ENCODE measurements at regions not wholly inside any gene's neighbourhood (a gene's known extent, or its start where the extent isn't known, plus 50 kb on each side); places are given as distances from the start of the nearest gene placed in this dataset.

GRCh38 chrX:39518476-39519029, 579.2 kb downstream of the BCOR start:
- no peak for DNase-seq

GRCh38 chrX:39519030-39519488, 578.7 kb downstream of the BCOR start:
- no peak for DNase-seq

DNA sequence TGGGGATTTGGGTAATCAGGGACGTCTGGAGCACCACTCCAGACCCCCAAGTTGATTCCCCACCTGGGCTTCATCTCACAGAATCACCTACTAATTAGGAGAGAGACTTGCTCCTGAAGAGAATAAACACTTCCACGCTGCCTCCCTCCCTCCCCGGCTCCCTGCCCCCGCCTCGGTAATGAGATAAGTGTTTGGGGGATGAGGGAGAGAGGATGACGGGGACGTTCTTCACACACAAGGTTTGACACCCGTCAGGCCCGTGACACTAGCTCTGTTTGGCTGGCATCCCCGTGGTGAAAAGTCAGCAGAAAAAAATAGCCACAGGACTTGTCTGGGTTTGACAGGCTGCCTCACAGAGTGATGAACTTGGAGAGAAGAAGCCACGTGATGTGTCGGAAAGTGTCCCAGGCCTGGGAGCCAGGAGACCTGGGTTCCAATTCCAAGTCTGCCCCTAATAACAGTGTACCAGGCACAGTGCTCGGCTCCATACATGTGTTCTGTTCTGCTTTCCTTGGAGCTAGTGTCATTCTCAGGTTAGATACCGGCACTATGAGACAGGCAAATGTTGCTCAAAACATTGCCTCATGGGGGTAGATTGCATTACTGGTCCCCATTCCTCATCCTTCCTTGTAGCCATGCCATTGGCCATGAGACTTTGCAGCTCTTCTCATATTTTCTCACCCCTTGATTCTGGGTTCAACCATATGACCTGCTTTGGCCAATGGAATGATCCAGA, 578.0 kb downstream of the BCOR start:
- DNase-seq, result no peak

DNA sequence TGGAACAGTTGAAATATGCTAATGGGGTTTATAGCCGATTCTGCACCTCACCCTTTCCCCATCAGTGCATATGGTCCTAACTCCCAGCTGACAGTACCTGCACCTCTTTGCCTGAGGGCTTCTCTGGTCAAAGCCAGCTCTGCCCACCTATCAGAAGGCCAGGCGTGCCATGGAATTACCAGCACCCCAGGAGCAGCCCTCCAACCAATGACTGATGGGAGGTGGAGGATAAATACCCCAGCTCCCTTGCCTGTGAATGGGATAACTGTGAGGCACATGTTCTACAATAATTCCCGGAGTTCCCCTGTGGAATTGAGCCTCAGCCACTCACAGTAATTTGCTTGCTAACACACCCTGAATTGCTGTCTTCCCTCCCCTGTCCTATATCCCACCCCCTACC, 572.0 kb downstream of the BCOR start:
- no peak for DNase-seq

GRCh38 chrX:39527025-39527424, 570.7 kb downstream of the BCOR start:
- DNase-seq, result no peak

DNA sequence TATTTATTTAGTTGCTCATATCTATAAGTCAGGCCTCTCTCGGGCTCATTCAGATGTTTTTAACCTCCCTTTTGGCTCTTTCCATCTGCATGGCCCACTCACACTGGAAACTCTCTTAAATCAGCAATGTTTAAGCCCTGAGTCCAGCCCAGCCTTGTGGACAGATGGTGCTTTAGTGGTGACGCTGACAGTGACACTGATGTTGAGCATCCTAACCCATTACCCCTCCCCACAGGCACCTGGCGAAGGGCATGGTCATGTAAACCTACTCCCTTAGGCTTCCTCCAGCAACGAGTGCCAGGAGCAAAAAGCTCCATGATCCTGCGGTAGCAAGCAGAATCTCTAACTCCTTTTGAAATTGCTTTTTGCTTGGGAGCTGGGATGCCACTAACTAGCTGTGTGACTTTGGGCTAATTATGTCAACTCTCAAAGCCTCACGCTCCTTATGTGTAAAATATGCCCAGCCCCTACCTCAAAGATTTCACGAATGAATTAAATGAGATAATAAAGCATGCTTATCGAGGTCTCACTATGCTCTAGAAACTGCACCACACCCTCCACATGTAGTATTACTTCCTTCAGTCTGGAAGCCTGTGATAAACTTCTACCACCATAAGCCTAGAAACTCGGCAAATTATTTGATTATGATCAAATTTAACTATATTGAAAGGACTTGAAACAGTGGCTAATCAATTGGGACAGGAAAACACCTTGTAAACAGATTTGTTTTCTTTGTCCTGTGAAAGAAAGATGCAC, 569.4 kb downstream of the BCOR start:
- DNase-seq, result no peak

- DNase-seq, result no peak
Observed at GRCh38 chrX:39532761-39533160, 565.0 kb downstream of the BCOR start.

GRCh38 chrX:39534949-39535348, 562.8 kb downstream of the BCOR start:
- no peak for DNase-seq

DNA sequence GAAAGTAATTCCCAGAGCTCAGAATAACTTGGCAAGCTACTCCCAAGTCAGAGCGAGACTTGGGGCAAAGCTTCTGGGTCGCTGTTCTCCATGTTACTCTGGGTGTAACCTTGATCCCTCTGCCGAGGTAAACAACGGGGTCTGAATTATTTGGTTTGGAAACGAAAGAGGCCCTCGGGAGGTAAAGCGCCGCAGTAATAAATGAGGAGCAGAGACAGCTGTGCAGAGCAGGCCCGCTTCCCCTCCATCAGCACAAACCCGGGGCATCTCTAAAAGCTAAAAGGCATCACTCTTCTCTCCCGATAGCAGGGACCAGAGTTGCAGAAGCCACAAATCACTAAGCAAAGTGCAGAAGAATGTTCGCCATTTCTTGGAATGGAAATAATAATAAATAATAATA, 561.5 kb downstream of the BCOR start:
- no peak for DNase-seq

DNA sequence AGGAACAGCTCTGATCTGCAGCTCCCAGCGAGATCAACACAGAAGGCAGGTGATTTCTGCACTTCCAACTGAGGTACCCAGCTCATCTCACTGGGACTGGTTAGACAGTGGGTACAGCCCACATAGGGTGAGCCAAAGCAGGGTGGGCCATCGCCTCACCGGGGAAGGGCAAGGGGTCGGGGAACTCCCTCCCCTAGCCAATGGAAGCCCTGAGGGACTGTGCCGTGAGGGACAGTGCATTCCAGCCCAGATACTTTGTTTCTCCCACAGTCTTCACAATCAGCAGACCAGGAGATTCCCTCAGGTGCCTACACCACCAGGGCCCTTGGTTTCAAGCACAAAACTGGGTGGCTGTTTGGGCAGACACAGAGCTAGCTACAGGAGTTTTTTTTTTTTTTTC, 555.9 kb downstream of the BCOR start:
- no peak for DNase-seq

DNA sequence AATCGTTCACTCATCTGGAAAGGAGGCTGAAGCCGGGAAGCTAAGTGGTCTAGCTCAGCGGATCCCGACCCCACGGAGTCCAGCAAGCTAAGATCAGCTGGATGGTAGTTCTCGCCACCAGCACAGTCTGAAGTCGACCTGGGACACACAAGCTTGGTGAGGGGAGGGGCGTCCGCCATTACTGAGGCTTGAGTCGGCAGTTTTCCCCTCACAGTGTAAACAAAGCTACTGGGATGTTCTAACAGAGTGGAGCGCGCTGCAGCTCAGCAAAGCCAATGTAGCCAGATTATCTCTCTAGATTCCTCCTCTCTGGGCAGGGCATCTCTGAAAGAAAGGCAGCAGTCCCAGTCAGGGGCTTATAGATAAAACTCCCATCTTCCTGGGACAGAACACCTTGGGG, 555.4 kb downstream of the BCOR start:
- no peak for DNase-seq

DNA sequence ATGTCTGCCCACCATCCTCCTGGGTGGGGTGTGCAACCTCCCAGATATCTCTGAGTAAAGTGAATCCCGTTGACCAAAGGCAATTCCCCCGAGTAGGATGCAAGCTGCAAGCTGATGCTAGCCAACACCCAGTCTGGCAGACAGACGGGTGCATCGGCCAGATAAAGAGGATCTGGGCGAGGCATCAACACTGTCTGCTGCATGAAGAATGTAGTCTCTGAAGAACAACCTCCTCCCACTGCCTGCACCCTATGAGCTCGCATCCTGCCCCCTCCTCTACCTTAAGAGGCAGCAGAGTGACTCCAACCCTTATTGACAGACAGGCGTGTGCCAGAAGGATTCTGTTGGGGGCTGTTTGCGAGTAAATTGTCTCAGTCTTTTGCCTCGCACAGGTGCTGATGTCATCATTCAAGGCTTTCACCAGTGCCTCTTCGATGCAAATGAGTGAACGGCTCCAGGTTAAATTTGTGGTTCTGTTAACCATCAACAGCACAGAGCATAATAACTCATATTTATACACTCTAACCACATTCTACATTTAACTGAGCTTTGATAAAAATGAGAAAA, 546.9 kb downstream of the BCOR start:
- peak; percentile 3 for DNase-seq

DNA sequence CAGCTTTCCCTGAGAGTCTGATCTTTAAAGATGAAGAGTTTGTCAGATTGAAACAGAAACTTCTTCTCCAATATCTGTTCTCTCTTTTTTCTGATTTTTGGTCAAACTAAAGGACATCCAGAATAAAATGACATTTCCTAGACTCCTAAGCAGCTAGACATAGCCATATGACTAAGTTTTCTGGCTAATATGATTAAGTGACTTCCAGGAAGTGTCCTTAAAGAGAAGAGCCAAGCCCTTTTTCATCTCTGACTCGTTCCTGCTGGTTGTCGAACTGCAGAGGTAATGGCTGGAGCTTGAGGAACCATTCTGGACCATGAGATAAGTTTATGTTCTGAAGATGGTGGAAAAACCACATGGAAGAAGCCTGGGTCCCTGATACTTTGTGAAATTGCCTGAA, 546.0 kb downstream of the BCOR start:
- DNase-seq, result no peak

- no peak for DNase-seq
Observed at GRCh38 chrX:39555431-39555830, 542.3 kb downstream of the BCOR start.

GRCh38 chrX:39556056-39556455, 541.7 kb downstream of the BCOR start:
- no peak for DNase-seq

DNA sequence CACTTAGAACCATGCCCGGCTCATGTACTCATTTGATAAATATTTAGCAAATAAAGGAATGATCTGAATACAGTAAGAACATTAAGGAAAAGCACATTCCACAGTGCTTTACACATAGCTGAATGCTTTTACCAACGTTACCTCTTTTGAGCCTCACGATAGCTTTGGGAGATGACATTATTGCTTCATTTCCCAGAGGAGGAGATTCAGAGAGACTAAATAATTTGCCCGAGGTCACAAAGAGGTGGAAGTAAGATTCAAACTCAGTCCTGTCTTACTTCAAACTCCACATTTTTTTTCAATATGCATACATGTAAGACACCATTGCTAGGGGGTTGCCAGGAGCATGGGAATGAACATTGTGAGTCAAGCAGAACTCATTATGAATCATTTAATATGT, 538.5 kb downstream of the BCOR start:
- DNase-seq, result no peak

DNA sequence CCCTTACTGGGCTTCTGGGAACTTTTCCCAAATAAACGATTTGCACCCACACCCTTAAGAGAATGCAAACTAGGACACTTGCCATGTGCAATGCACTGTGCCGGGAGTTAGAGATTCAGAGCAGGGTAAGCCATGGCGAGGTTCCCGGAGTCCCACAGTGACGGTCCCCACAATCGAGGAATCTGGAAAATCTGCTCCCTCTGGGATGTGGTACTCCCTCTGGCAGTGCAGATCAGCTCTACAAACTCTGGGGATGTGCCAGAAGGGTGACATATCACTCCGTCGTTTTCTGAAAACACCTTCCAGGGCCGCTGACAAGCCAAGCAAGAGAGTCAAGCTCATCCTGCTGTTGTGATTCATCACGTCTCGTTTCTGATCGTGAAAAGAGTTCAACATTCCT, 537.5 kb downstream of the BCOR start:
- no peak for DNase-seq

DNA sequence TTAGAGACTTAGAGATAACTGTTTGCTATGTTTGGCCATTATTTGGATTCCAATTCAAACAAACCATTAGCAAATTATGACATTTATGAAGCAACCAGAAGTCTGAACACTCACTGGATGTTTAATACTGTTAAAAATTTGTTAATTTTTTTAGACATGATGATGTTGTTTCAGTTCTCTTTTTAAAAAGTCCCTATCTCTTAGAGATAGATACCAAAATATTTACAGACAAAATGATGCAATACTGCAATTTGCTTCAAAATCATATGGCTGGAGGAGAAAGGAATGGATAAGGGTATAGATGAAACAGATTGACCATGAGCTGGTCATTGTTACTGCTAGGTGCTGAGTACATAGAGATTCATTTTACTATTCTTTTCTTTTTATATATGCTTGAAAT, 534.6 kb downstream of the BCOR start:
- DNase-seq, result no peak

DNA sequence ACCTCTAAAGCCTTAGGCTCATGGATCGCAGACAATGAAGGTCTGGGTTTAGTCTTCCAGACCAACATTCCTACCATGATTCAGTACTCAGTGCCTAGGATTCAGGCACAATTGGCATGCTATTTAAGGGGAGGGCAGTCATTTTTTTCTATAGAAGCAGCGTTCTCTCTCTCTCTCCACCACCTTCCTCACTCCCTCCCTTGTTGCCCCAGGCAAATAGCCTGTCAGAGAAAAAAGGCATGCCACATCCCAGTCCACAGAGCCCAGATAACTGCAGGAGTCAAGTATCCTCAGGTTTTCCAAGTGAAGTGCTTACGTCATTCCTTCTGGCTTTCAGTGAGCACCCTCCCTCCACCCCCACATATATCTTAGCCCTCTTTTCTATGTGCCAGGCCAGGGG, 533.0 kb downstream of the BCOR start:
- DNase-seq, result no peak

- no peak for DNase-seq
Observed at GRCh38 chrX:39574178-39574577, 523.6 kb downstream of the BCOR start.

DNA sequence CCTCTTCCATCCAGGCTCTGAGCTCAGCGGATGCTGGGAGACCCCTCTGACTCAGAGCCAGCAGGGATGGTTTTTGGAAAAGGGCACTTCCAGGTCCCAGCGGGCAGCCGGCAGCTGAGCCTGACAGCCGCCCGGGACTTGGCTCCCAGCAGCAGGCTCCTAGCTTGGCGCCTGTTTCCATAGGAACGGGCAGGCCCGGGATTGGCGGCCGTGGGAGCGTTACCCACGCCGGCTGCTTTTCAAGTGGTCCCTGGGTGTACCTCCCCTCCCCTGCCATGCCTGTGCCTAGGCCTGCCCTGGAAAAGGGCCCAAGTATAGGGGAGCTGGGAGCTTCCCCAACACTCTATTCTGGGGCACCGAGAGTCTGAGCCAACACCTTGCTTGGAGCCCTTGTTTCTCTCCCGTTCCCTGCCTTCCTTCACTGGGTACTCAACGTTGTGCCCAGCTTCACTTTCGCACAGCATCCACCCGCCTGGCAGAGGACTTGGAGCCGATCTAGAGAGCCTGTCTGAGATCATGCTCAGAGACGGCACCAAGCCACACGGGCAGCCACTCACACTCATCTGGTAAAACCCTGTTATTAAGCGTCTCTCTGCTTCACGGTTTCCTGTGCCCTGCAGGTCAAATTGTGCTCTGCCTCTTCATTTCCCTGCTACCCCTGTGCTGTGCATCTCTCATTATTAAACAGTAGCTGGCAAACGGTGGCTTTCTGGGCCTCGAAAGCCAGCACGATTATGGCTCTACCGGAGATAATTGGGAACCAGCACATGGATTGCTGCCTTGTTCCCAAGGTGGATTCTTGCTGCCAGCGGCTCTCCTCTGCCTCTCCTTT, 521.5 kb downstream of the BCOR start:
- DNase-seq, result peak; percentile 43

GRCh38 chrX:39577206-39577984, 520.4 kb downstream of the BCOR start:
- DNase-seq, result no peak
